Aorta (tissue), 5 donors: ENCODE measurements at regions not wholly inside any gene's neighbourhood (a gene's known extent, or its start where the extent isn't known, plus 50 kb on each side); places are given as distances from the start of the nearest gene placed in this dataset.
"Not testable (repeated sequence)": the region's sequence is repeated elsewhere in the genome, so short reads cannot be mapped to it uniquely, and the experiment has no call there.

Experiments used
- ATAC-seq: fragments of 200-7000 bp; cut with Tn5 transposase; one replicate; pipeline ENCODE4 v1.9.1; 2022; ENCODE audit warnings: moderate library complexity; ENCODE audit not compliant: low FRiP score
- DNase-seq, 2 donors: peaks; one replicate each; pipeline ENCODE4 v3.0.0-alpha.2; 2020
- H3K27ac ChIP-seq, 2 donors: one replicate each; pipeline ENCODE4 v1.5.1; 2013; ENCODE audit warnings: low read length in 2 of 2, mild to moderate bottlenecking in 2 of 2, moderate library complexity in 2 of 2, control low read depth in 1 of 2, inconsistent platforms in 1 of 2, low read depth in 1 of 2
- H3K27me3 ChIP-seq, 2 donors: one replicate each; pipeline ENCODE4 v1.6.1; 2013; ENCODE audit warnings: control low read depth in 1 of 2, low read length in 1 of 2, mild to moderate bottlenecking in 1 of 2, moderate library complexity in 1 of 2; ENCODE audit not compliant: insufficient read depth in 2 of 2, control insufficient read depth in 1 of 2
- H3K36me3 ChIP-seq, 2 donors: one replicate each; pipeline ENCODE4 v1.6.1; 2013; ENCODE audit warnings: control low read depth in 1 of 2, low read length in 1 of 2, mild to moderate bottlenecking in 1 of 2; ENCODE audit not compliant: insufficient read depth in 2 of 2, control insufficient read depth in 1 of 2
- H3K4me1 ChIP-seq, 2 donors: one replicate each; pipeline ENCODE4 v1.6.1; 2013; ENCODE audit warnings: low read length in 2 of 2, control low read depth in 1 of 2, mild to moderate bottlenecking in 1 of 2, moderate library complexity in 1 of 2; ENCODE audit not compliant: insufficient read depth in 2 of 2, control insufficient read depth in 1 of 2
- H3K4me3 ChIP-seq, 2 donors: one replicate each; pipeline ENCODE4 v1.5.1; 2013; ENCODE audit warnings: low read length in 2 of 2, control low read depth in 1 of 2, mild to moderate bottlenecking in 1 of 2
- H3K9me3 ChIP-seq: one replicate; pipeline ENCODE4 v1.6.1; 2013; ENCODE audit warnings: mild to moderate bottlenecking, low read length; ENCODE audit not compliant: control insufficient read depth
- WGBS, 2 donors: extraction: QIAGEN DNeasy Blood & Tissue Kit; methylation state at CpG; one replicate each; pipeline ENCODE4 v1.1.7; 2013; 5-methylcytosine and 5-hydroxymethylcytosine counted together
- intact Hi-C, 2 donors: fragments of 100-400 bp; cut with DNase I; formaldehyde crosslinking; loops; one replicate each; pipeline versions ENCODE4 v1.14.2 to v1.15.0; 2022
- donor health status: healthy with polysubstance abuse.
- donor health status: Bipolar disorder and iron deficiency.
- donor health status: DM: no; HTN: no; CAD: no.
- donor health status: DM: no; HTN: no; CAD: no.
- donor health status: DM: yes; HTN: yes; CAD: no.

- WGBS, 2 donors, result 52 to 57% methylated on average over 8 of the region's 8 CpGs
- H3K4me3 ChIP-seq, result no peak overlapping the region
- no peaks in the 10 kb centered on the region for H3K4me1 ChIP-seq
- DNase-seq, result no peak
- no peaks in the 10 kb centered on the region for H3K27me3 ChIP-seq
- no peak overlapping the region for H3K27ac ChIP-seq
- no peak for ATAC-seq
- no peaks in the 10 kb centered on the region for H3K9me3 ChIP-seq
- no peaks in the 10 kb centered on the region for H3K36me3 ChIP-seq
- intact Hi-C loops, result no loop called here
Measured at GRCh38 chr1:195195423-195196057, 1412.7 kb downstream of the KCNT2 start.

- Histone ChIP-seq H3K36me3 (no peaks in the 10 kb centered on the region), H3K27ac (no peak overlapping the region), H3K4me3 (no peak overlapping the region), H3K4me1 (no peaks in the 10 kb centered on the region), H3K27me3 (no peaks in the 10 kb centered on the region), H3K9me3 (no peaks in the 10 kb centered on the region)
- DNase-seq (no peak), ATAC-seq (no peak)
- 89 to 90% methylated on average over 3 of the region's 3 CpGs for WGBS, 2 donors
- intact Hi-C loops, result no loop called here
Measured at GRCh38 chr1:195193134-195193533, 1415.1 kb downstream of the KCNT2 start.

DNA sequence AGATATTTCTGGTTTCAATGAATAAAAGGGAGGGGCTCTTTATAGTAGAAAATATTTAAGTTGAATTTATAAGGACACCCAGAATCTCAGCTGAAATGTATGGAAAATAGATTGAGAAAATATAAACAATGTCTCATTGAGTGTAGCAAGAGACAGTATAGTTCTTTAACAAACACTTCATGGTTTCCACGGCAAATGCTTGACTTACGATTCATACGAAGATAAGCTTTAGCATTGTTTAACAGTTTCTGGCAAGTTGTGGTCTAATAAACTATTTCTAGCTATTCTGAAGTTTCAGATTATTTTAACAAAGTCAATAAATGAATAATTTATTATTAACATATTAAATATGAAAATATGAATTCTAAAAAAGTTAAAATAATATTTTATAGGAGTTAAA is 1419.4 kb downstream of the KCNT2 start:
- Histone ChIP-seq H3K36me3 (no peaks in the 10 kb centered on the region), H3K4me1 (no peaks in the 10 kb centered on the region), H3K27ac (no peak overlapping the region), H3K27me3 (no peaks in the 10 kb centered on the region), H3K4me3 (no peak overlapping the region), H3K9me3 (no peaks in the 10 kb centered on the region)
- intact Hi-C loops, result no loop called here
- 13 to 16% methylated on average over 3 of the region's 3 CpGs for WGBS, 2 donors
- ATAC-seq (no peak), DNase-seq (no peak)

DNA sequence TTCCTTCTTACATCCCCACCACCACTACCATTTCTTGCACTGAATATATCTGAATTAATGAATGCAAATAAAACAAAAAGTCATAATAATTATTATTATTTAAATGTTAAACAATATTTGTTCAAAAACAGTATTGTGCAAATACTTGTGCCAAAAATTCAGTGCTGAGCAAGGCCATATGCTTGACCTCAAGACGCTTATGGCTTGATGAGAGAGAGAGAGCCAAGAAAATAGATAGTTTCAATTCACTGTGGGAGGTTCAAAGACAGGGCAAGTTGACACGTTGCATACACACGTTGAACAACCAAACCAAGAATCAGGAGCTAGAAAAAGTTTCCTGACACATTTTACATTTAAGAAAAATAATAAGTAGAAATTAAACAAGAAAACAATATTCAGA is 1421.7 kb downstream of the KCNT2 start:
- ATAC-seq, result no peak
- no peaks in the 10 kb centered on the region for H3K9me3 ChIP-seq
- no peak for DNase-seq
- H3K27ac ChIP-seq, result no peak overlapping the region
- 56 to 67% methylated on average over 3 of the region's 3 CpGs for WGBS, 2 donors
- H3K4me3 ChIP-seq, result no peak overlapping the region
- no peaks in the 10 kb centered on the region for H3K36me3 ChIP-seq
- H3K27me3 ChIP-seq, result no peaks in the 10 kb centered on the region
- intact Hi-C loops, result no loop called here
- H3K4me1 ChIP-seq, result no peaks in the 10 kb centered on the region

DNA sequence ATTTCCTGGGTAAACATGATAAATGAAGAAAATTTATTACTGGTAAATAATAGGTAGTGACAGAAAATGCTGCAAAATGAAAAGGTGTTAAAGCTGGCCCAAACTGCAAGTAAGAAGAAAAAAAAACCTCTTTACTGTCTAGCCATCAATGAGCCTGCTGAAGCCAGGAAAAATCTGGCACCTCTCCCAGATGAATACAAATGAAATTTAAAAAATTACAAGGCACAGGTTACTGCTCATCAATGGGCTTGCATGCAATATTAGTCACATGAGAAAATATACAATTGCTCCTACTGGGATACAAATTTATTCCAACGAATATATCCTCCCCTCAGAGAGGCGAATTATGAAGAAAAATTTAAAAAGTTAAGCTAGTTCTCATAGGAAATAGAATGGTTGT is 1422.5 kb downstream of the KCNT2 start:
- Histone ChIP-seq H3K4me1 (no peaks in the 10 kb centered on the region), H3K27me3 (no peaks in the 10 kb centered on the region), H3K9me3 (no peaks in the 10 kb centered on the region), H3K27ac (no peak overlapping the region), H3K36me3 (no peaks in the 10 kb centered on the region), H3K4me3 (no peak overlapping the region)
- intact Hi-C loops, result no loop called here
- DNase-seq (no peak), ATAC-seq (no peak)
- WGBS, 2 donors, result 72 to 76% methylated on average over 2 of the region's 2 CpGs

DNA sequence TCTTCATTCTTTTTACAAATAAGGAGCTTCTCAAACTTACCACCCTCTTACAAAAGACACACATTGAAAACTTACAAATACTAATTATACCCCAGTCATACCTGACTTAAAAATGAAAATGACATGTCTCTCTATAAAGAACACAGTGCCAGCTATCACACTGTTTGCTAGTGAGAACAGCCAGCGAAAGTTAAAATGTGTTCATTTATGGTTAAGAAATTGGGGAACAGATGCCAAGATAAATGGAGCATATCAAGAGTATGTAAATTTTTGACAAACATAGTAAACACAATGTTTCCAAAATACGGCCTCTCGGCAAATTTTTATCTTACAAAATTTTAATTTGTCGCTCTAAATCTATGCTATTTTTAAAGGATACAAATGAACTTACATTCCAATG is 1422.9 kb downstream of the KCNT2 start:
- H3K27ac ChIP-seq, result no peak overlapping the region
- WGBS, 2 donors, result 70 to 73% methylated on average over 4 of the region's 4 CpGs
- H3K4me1 ChIP-seq, result no peaks in the 10 kb centered on the region
- no peaks in the 10 kb centered on the region for H3K27me3 ChIP-seq
- H3K9me3 ChIP-seq, result no peaks in the 10 kb centered on the region
- H3K4me3 ChIP-seq, result no peak overlapping the region
- DNase-seq (no peak), ATAC-seq (no peak)
- no peaks in the 10 kb centered on the region for H3K36me3 ChIP-seq
- intact Hi-C loops, result no loop called here

GRCh38 chr1:195173753-195174152 is 1434.5 kb downstream of the KCNT2 start:
- no peak for DNase-seq
- Histone ChIP-seq H3K36me3 (no peaks in the 10 kb centered on the region), H3K4me3 (no peak overlapping the region), H3K27me3 (no peaks in the 10 kb centered on the region), H3K27ac (no peak overlapping the region), H3K4me1 (no peaks in the 10 kb centered on the region), H3K9me3 (no peaks in the 10 kb centered on the region)
- no peak for ATAC-seq
- intact Hi-C loops, result no loop called here

- WGBS, 2 donors, result 73 to 85% methylated on average over 1 of the region's 1 CpG
Measured at GRCh38 chr1:195159795-195160194, 1448.4 kb downstream of the KCNT2 start.

DNA sequence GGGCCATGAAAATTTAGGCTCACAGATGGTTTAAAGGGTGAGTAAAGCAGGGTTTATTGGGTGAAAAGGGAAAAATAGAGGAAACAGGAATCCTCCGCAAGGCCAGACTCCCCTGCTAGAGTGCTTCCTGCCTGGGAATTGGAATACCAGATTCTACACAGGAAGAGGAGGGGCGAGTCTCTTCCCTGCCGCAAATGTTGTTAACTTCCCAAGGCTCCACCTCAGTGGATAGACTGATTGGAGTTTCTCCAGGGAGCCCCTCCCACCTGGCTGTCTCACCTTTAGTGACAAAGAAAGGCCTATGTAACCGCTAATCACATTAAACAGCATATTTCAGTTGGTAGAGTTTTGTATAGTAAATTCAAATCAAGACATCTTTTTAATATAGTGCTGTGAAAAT is 1450.1 kb downstream of the KCNT2 start:
- intact Hi-C loops, result no loop called here
- Histone ChIP-seq H3K36me3 (no peaks in the 10 kb centered on the region), H3K27ac (no peak overlapping the region), H3K4me3 (no peak overlapping the region), H3K9me3 (no peaks in the 10 kb centered on the region), H3K4me1 (no peaks in the 10 kb centered on the region), H3K27me3 (no peaks in the 10 kb centered on the region)
- DNase-seq (no peak), ATAC-seq (no peak)
- 91 to 95% methylated on average over 4 of the region's 4 CpGs for WGBS, 2 donors

More at GRCh38 chr1:195159795-195160194, 1448.4 kb downstream of the KCNT2 start:
- ATAC-seq, H3K4me1 ChIP-seq, H3K4me3 ChIP-seq, DNase-seq, H3K27ac ChIP-seq, H3K9me3 ChIP-seq, H3K27me3 ChIP-seq, intact Hi-C loops, H3K36me3 ChIP-seq: not testable (repeated sequence)
